Spinal cord (tissue), 9 donors: ENCODE measurements at regions not wholly inside any gene's neighbourhood (a gene's known extent, or its start where the extent isn't known, plus 50 kb on each side); places are given as distances from the start of the nearest gene placed in this dataset.

Source experiments
- DNase-seq, 6 donors: peaks; one replicate each; pipeline versions ENCODE4 v3.0.0 to v3.0.0-alpha.2; 2013 to 2015; ENCODE audit warnings: low spot score in 6 of 6, low read depth in 4 of 6
- H3K27ac ChIP-seq: one replicate; pipeline ENCODE4 v1.5.1; 2013; ENCODE audit warnings: low read depth, low read length, control low read depth
- H3K27me3 ChIP-seq: one replicate; pipeline ENCODE4 v1.6.1; 2013; ENCODE audit warnings: low read length; ENCODE audit not compliant: control insufficient read depth, insufficient read depth
- H3K36me3 ChIP-seq: one replicate; pipeline ENCODE4 v1.6.1; 2013; ENCODE audit warnings: low read length; ENCODE audit not compliant: control insufficient read depth, insufficient read depth
- H3K4me1 ChIP-seq: one replicate; pipeline ENCODE4 v1.6.1; 2013; ENCODE audit warnings: low read length; ENCODE audit not compliant: control insufficient read depth, insufficient read depth
- H3K4me3 ChIP-seq: one replicate; pipeline ENCODE4 v1.5.1; 2013; ENCODE audit warnings: low read depth, low read length, control low read depth
- H3K9me3 ChIP-seq: one replicate; pipeline ENCODE4 v1.6.1; 2013; ENCODE audit warnings: low read length; ENCODE audit not compliant: control insufficient read depth, insufficient read depth
- WGBS: methylation state at CpG from one replicate; pipeline ENCODE4 v1.1.5; 2013; ENCODE audit warnings: missing lambda C conversion rate; ENCODE audit not compliant: insufficient coverage; 5-methylcytosine and 5-hydroxymethylcytosine counted together
- donor health status: healthy.

DNA sequence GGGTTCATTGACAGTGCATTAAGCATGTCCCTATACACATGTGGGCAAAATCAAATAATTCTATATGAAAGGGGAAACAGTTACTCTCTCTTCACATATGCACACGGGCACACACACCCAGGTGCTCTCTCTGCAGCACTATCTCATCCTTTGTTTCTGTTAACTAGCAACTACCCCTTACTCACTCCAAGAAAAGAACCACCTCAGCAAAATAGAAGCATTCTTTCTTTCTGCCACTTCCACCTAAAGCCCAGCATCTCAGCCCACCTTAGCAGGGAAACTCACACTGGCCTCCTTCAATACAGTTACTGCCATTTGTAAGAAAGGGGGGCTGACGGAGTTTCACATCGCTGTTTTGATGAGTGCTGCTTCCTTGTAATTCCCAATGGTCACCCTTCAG, 216.3 kb upstream of the ID2 start:
- Histone ChIP-seq H3K9me3 (no peaks in the 10 kb centered on the region), H3K4me3 (no peak overlapping the region), H3K36me3 (no peaks in the 10 kb centered on the region), H3K4me1 (peaks cover 6% of the 10 kb centered on the region), H3K27me3 (no peaks in the 10 kb centered on the region), H3K27ac (no peak overlapping the region)
- no peak for DNase-seq
- WGBS, result 93% methylated on average over 2 of the region's 3 CpGs

DNA sequence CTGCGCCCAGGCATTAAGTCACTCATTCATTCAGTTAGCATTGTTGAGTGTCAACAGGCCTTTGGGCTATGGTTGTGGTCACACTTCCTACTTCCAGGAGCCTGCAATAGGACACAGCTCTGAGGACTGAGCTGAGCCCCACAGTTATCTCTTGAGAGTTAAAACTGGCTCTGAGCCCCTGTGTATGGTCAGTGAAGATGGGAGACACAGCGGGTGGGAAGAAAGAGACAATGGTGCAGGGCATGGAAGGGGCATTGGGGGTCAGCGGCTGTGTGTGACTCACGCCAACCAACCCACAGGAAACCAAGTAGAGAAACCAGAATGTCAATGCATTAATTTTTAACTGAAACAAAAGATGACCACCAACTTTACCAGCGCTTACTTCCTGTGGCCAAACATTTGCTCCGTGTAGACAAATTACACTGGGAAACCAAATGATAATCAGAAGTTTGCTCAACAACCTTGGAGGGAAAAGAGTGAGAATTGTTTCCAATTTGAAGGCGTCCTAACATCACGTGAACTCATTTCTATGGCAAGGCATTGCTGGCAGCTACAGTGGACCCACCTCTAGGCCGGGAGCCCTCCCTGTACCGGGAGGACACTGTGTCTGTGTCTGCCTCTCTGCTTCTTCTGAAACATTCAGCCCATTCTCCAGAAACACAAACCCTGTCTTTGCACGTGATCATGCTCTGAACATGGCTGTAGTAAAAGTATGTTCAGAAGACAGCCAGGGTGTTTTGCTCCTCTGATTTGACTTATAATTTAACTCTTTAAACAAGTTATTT, 212.0 kb upstream of the ID2 start:
- no peak for DNase-seq
- WGBS, result 79% methylated on average over 5 of the region's 11 CpGs
- H3K27me3 ChIP-seq, result no peaks in the 10 kb centered on the region

DNA sequence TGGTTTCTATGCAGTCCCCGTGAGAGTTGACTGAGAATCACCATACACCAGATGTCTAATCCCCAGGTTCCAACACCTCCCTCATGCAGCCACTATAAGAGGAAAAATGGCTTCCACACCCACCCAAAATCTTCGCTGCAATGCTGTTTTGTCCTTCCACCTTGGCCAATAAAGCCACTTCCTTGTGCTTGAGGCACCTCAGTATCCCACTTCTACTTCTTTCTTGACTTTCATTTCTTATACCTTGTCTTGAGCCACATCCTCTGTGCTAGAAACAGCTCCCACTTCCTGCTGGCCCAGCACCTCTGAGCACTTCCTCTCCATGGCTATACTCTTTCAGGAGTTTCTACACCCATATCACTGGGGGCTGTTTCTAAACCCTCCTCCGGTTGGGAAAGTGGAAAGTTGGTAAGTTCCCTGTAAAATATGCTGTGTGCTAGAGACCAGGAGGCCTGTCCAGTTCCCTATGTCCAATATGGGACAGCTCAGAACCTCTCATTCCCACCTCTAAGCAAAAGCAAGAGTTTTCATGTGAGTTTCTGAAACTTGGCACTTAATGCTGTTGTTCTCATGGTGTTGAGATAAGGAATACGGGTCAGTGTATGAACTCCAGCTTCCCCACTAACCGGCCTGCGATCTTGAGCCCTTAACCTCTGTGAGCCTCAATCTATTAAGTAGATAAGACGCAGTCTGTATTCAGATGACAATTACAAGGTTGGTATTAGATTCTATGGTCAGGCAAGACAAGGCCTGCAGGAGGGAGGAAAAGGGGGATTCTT, 209.1 kb upstream of the ID2 start:
- no peaks in the 10 kb centered on the region for H3K27me3 ChIP-seq

More for the DNA sequence above, 212.0 kb upstream of the ID2 start:
- Histone ChIP-seq H3K4me3 (no peak overlapping the region), H3K9me3 (no peaks in the 10 kb centered on the region), H3K27ac (no peak overlapping the region), H3K36me3 (no peaks in the 10 kb centered on the region), H3K4me1 (peaks cover 1% of the 10 kb centered on the region)

DNA sequence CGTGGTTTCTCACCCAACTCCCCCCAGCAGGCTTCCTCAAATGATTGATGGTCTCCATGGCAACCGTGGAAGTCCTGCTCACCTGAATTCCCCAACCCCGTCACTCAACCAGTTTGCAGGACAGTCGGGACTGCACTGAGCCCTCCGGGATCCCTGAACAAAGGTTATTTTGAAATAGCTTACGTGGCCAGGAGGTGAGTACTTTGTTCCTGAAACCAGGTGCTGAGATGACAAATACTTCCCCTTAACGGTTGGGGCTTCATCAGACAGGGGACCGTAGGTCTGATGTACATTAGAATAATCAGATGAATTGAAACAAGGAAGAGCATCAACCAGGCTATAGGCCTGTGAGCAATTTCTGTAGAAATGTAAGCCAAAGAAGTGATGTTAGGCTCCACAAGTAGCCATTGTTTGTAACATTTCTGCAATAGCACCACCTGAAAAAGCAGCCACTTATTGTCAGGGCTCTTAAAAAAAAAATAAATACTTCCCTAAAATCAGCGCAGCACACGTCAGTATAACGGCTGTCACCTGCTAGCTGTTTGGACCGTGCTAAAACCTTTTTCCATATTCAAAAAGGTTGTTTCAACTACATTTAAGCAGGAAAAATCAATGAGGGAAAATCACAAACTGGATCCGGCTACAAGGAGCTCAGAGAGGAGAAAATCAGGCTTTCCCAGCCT, 206.4 kb upstream of the ID2 start:
- Histone ChIP-seq H3K9me3 (no peaks in the 10 kb centered on the region), H3K27ac (no peak overlapping the region), H3K4me3 (no peak overlapping the region), H3K36me3 (no peaks in the 10 kb centered on the region), H3K4me1 (peaks cover 15% of the 10 kb centered on the region), H3K27me3 (no peaks in the 10 kb centered on the region)
- DNase-seq, result peak in 1 of 6 donors; percentile 48
- WGBS, result 59% methylated on average over 9 of the region's 13 CpGs

More for the DNA sequence above, 209.1 kb upstream of the ID2 start:
- Histone ChIP-seq H3K4me3 (no peak overlapping the region), H3K4me1 (peaks cover 10% of the 10 kb centered on the region), H3K9me3 (no peaks in the 10 kb centered on the region), H3K36me3 (no peaks in the 10 kb centered on the region), H3K27ac (no peak overlapping the region)
- no peak for DNase-seq
- 95% methylated on average over 6 of the region's 7 CpGs for WGBS

DNA sequence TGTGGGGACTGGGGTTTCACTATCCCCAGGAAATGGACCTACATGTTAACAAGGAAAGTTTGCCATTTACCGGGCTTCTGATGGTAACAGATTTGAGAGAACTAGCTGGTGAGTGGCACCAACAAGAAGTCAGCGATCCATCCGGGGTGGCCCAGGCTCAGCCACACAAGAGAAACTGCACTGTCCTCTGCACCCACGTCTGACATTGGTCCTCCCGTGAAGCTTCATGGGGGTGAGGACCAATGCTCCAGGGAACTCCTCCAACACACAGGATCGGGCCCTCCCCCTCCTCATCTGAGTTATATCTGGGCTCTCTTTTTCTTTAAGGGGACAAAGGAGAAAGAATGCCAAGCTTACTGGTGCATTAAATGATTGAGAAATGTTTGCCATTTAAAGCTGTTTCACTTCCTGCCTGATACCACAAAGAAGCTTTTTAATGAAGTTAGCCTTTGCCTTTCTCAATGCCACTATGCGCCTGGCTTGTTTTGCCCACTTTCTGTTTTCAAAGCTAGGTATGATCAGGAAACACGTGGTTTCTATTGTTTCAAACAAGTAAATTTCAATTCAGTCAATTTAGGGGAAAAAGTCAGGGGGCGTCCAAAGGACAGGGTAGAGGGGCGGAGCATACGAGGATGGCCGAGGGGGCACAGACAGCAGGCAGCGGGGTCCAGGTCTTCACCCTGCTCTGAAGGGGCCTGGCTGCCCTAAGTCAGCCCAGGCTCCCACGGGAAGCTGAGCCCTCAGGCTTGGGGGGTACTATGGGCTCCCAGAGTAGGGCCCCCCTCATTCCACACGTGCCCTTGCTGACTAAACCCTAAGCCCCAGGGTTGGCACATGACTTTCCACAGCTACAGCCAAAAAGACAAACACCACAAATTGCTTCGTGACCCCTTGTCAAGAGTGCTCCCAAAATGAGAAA, 204.0 kb upstream of the ID2 start:
- peak overlapping the region; percentile 1 for H3K27ac ChIP-seq
- peaks cover 21% of the 10 kb centered on the region for H3K4me1 ChIP-seq
- H3K4me3 ChIP-seq, result no peak overlapping the region
- DNase-seq, result no peak
- no peaks in the 10 kb centered on the region for H3K27me3 ChIP-seq
- 83% methylated on average over 11 of the region's 16 CpGs for WGBS
- H3K9me3 ChIP-seq, result no peaks in the 10 kb centered on the region
- no peaks in the 10 kb centered on the region for H3K36me3 ChIP-seq

DNA sequence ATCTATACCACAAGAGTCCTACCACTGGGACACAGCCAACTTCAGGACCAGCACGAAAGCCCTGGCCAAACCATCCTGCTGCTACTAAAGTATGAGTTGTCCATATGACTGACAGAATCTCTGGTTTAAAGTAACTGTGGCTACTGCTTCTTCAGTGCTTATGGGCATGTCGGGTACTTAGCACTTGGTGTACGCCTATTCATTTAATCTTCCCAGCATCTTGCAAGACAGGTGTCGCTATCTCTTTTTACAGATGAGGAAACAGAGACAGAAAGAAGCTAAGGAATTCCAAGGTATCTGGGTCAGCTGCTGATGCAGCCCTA, 203.4 kb upstream of the ID2 start:
- no peak for DNase-seq
- Histone ChIP-seq H3K27me3 (no peaks in the 10 kb centered on the region), H3K27ac (peak overlapping the region; percentile 1), H3K4me1 (peaks cover 21% of the 10 kb centered on the region), H3K9me3 (no peaks in the 10 kb centered on the region), H3K36me3 (no peaks in the 10 kb centered on the region), H3K4me3 (no peak overlapping the region)
- WGBS, result 100% methylated on average over 1 of the region's 4 CpGs

DNA sequence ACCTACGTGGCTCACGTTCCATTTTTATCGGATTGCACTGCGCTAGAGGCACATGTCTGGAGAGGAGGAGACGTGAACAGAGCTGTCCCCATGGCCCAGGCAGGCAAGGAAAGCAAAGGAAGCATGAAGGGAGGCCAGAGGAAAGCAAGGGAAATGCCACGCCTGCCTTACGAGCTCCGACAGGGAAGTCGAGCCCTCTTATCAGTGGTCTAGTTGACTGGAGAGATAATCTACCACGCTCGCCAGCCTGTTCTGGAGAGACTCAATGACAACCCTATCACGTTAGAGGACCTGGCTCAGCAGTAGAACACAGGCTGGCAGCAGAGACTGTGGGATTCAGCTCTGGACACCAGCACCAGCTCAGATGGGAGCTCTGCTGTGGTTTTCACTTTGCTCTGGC, 202.6 kb upstream of the ID2 start:
- Histone ChIP-seq H3K4me3 (no peak overlapping the region), H3K9me3 (no peaks in the 10 kb centered on the region), H3K4me1 (peaks cover 21% of the 10 kb centered on the region), H3K27ac (no peak overlapping the region), H3K36me3 (no peaks in the 10 kb centered on the region), H3K27me3 (no peaks in the 10 kb centered on the region)
- DNase-seq, result no peak
- whole genome bisulfite sequencing, result 94% methylated on average over 11 of the region's 12 CpGs

DNA sequence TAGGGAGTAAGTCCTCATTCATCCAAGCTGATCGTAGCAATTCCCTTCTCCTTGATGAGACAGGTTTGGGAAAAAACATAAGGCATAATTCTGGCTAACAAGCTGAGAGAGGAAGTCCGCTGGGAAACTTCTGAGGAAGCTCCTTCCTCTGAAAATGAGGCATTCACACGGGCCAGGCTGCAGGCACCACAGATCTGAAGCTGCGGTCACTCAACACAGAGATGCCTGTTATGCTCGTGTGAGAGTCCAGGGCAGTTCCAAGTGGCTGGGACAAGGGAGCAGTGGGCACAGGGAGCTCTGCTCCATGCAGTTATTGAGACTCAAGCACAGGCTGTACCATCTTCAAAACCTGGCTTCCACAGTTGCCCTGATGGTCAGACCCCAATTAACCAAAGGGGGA, 200.9 kb upstream of the ID2 start:
- no peak overlapping the region for H3K27ac ChIP-seq
- WGBS, result 73% methylated on average over 4 of the region's 5 CpGs
- H3K36me3 ChIP-seq, result no peaks in the 10 kb centered on the region
- H3K4me3 ChIP-seq, result no peak overlapping the region
- no peaks in the 10 kb centered on the region for H3K27me3 ChIP-seq
- peaks cover 14% of the 10 kb centered on the region for H3K4me1 ChIP-seq
- H3K9me3 ChIP-seq, result no peaks in the 10 kb centered on the region
- no peak for DNase-seq

DNA sequence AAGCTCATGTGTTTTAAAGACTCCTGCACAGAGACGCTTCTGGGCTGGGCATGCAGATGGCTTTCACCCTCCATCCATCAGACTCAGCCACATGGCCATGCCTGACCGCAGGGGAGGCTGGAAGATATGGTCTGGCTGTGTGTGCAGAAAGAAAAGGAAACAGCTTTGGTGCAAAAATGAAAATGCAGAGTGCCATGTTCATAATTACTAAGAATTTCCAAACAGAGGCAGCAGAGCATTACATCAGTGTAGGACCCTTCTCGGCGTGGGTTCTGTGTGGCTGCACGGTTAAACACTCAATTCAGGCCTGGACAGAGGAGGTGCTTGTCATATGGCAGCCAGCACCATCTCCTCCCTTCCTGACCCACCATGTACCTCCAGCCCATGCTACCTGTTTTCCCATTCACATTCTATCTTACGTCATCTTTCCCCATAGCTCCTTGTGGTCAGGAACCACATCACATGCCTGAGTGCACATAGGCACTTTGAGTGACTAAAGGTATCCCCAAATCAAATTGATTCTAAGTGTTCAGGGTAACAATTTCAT, 200.3 kb upstream of the ID2 start:
- H3K9me3 ChIP-seq, result no peaks in the 10 kb centered on the region
- no peak for DNase-seq
- H3K4me1 ChIP-seq, result peaks cover 14% of the 10 kb centered on the region
- H3K4me3 ChIP-seq, result no peak overlapping the region
- WGBS, result 92% methylated on average over 4 of the region's 6 CpGs
- H3K27me3 ChIP-seq, result no peaks in the 10 kb centered on the region
- H3K36me3 ChIP-seq, result no peaks in the 10 kb centered on the region
- no peak overlapping the region for H3K27ac ChIP-seq
